A549 (cell line): ENCODE measurements at regions not wholly inside any gene's neighbourhood (a gene's known extent, or its start where the extent isn't known, plus 50 kb on each side); places are given as distances from the start of the nearest gene placed in this dataset.

Experiments
- CBX2 ChIP-seq: fragments of 200-600 bp; sonication (generic); IDR thresholded peaks from 2 replicates; pipeline ENCODE4 v1.6.1; 2016; ENCODE audit warnings: low read depth, mild to moderate bottlenecking, borderline replicate concordance
- CBX8 ChIP-seq: fragments of 200-600 bp; sonication (generic); IDR thresholded peaks from 2 replicates; pipeline ENCODE4 v1.6.1; 2016
- CTCF ChIP-seq: fragments of >200 bp; sonication (Bioruptor Twin); formaldehyde crosslinking; IDR thresholded peaks from 3 replicates; pipeline ENCODE4 v1.5.1; 2016
- EP300 ChIP-seq, 2 experiments: fragments of >200 bp; sonication (Bioruptor Twin); formaldehyde crosslinking; IDR thresholded peaks; 2 replicates in 1 of 2; 3 replicates in 1 of 2; pipeline ENCODE4 v1.6.1; 2016 to 2017
- MAX ChIP-seq: IDR thresholded peaks from 2 replicates; pipeline ENCODE4 v1.6.1; 2012
- MAZ ChIP-seq: fragments of 150-350 bp; IDR thresholded peaks from 2 replicates; pipeline ENCODE4 v1.6.1; 2014; ENCODE audit warnings: antibody characterized with exemption, low read depth, low read length, borderline replicate concordance
- POLR2A ChIP-seq: IDR thresholded peaks from 2 replicates; pipeline ENCODE4 v1.6.1; 2012; ENCODE audit warnings: mild to moderate bottlenecking, low read length
- RAD21 ChIP-seq, 2 experiments: fragments of >200 bp in 1 of 2; sonication (Bioruptor Twin) in 1 of 2; formaldehyde crosslinking in 1 of 2; IDR thresholded peaks in 1 of 2; conservative IDR thresholded peaks in 1 of 2; 2 replicates in 1 of 2; 3 replicates in 1 of 2; pipeline ENCODE4 v1.6.1; 2012 to 2018; ENCODE audit warnings: inconsistent platforms in 1 of 2
- TF ChIP-seq, protein P1 (sequence below): fragments of 200-600 bp; sonication (generic); IDR thresholded peaks from 2 replicates; pipeline ENCODE4 v1.6.1; 2016; ENCODE audit warnings: antibody characterized with exemption, mild to moderate bottlenecking, moderate library complexity
- TF ChIP-seq, protein P2 (sequence below): fragments of 150-350 bp; IDR thresholded peaks from 2 replicates; pipeline ENCODE4 v1.6.1; 2014; ENCODE audit warnings: low read depth, mild to moderate bottlenecking, low read length

DNA sequence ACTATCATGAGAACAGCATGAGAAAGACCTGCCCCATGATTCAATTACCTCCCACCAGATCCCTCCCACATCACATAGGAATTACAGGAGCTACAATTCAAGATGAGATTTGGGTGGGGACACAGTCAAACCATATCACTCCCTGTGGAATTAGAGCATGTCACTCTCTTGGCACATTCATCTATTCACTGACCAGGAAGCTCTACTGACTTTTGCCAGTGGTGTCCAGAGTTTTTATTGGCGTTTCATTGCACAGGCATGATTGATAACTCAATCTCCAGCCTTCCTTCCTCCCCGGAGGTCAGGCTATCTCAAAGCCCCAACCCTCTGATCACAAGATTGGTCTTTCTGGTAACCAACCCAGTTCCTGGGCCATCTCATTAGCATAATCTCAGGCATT is 478.9 kb upstream of the NRP1 start:
- TF ChIP-seq CTCF (no peak), RAD21 (conservative IDR thresholded peaks at IDR 0.05 in 1 of 2, IDR thresholded peaks at IDR 0.05 in 1 of 2) (no peak), CBX2 (no peak), POLR2A (no peak), MAZ (no peak), EP300 (IDR thresholded peaks at IDR 0.05) (no peak), MAX (no peak), CBX8 (no peak)
- TF ChIP-seq, protein P1, sequence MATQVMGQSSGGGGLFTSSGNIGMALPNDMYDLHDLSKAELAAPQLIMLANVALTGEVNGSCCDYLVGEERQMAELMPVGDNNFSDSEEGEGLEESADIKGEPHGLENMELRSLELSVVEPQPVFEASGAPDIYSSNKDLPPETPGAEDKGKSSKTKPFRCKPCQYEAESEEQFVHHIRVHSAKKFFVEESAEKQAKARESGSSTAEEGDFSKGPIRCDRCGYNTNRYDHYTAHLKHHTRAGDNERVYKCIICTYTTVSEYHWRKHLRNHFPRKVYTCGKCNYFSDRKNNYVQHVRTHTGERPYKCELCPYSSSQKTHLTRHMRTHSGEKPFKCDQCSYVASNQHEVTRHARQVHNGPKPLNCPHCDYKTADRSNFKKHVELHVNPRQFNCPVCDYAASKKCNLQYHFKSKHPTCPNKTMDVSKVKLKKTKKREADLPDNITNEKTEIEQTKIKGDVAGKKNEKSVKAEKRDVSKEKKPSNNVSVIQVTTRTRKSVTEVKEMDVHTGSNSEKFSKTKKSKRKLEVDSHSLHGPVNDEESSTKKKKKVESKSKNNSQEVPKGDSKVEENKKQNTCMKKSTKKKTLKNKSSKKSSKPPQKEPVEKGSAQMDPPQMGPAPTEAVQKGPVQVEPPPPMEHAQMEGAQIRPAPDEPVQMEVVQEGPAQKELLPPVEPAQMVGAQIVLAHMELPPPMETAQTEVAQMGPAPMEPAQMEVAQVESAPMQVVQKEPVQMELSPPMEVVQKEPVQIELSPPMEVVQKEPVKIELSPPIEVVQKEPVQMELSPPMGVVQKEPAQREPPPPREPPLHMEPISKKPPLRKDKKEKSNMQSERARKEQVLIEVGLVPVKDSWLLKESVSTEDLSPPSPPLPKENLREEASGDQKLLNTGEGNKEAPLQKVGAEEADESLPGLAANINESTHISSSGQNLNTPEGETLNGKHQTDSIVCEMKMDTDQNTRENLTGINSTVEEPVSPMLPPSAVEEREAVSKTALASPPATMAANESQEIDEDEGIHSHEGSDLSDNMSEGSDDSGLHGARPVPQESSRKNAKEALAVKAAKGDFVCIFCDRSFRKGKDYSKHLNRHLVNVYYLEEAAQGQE = no peak
- TF ChIP-seq, protein P2, sequence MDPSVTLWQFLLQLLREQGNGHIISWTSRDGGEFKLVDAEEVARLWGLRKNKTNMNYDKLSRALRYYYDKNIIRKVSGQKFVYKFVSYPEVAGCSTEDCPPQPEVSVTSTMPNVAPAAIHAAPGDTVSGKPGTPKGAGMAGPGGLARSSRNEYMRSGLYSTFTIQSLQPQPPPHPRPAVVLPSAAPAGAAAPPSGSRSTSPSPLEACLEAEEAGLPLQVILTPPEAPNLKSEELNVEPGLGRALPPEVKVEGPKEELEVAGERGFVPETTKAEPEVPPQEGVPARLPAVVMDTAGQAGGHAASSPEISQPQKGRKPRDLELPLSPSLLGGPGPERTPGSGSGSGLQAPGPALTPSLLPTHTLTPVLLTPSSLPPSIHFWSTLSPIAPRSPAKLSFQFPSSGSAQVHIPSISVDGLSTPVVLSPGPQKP = no peak
